ENCODE measurements at regions not wholly inside any gene's neighbourhood (a gene's known extent, or its start where the extent isn't known, plus 50 kb on each side); places are given as distances from the start of the nearest gene placed in this dataset.

DNA sequence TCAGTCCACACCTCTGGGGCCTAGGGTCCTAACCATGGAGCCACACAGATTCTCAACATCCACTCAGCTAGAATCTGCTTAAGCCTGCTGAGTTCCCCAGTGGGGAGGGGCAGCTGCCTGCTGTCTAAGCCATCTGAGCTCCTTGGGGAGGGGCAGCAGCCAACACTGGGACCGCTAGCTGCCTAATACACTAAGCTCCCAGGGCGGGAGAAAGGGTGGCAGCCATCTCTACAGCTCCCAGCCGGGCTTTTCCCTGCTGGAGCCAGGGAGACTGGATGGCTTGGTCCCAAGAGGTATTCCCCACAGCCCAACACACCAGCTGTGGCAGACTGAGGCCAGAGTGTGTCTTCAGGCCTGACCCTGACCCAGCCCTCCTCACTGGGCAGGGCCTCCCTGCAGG lies 217.3 kb upstream of the TMEM45B start:
- TF ChIP-seq, protein P1, sequence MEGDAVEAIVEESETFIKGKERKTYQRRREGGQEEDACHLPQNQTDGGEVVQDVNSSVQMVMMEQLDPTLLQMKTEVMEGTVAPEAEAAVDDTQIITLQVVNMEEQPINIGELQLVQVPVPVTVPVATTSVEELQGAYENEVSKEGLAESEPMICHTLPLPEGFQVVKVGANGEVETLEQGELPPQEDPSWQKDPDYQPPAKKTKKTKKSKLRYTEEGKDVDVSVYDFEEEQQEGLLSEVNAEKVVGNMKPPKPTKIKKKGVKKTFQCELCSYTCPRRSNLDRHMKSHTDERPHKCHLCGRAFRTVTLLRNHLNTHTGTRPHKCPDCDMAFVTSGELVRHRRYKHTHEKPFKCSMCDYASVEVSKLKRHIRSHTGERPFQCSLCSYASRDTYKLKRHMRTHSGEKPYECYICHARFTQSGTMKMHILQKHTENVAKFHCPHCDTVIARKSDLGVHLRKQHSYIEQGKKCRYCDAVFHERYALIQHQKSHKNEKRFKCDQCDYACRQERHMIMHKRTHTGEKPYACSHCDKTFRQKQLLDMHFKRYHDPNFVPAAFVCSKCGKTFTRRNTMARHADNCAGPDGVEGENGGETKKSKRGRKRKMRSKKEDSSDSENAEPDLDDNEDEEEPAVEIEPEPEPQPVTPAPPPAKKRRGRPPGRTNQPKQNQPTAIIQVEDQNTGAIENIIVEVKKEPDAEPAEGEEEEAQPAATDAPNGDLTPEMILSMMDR (conservative IDR thresholded peaks at IDR 0.05; ENCODE audit: low read depth, low read length), result no peak
- TF ChIP-seq POLR2A (IDR thresholded peaks at IDR 0.05; ENCODE audit: low read depth, low read length) (no peak), RFX5 (IDR thresholded peaks at IDR 0.05; ENCODE audit: low read depth, low read length) (no peak)

Data from IMR-90 (cell line).